ENCODE measurements at regions not wholly inside any gene's neighbourhood (a gene's known extent, or its start where the extent isn't known, plus 50 kb on each side); places are given as distances from the start of the nearest gene placed in this dataset.

- POLR2A ChIA-PET, result no interaction called here
- CTCF ChIA-PET, result interaction anchor here (0.6 kb wide), 1 partner anchor 11 kb away, joined by 3 read pairs; no protein-coding TSS in a partner anchor
- DNase-seq (ENCODE audit: low spot score) (no peak), ATAC-seq (no peak)
- H3K36me3 Mint-ChIP-seq, result no peaks in the 10 kb centered on the region
- H3K27ac Mint-ChIP-seq, result no peak overlapping the region
- peaks cover 16% of the 10 kb centered on the region for H3K4me1 Mint-ChIP-seq
- H3K4me3 Mint-ChIP-seq, result no peak overlapping the region
- H3K27me3 Mint-ChIP-seq (ENCODE audit: low read depth), result no peaks in the 10 kb centered on the region; the same call in 1 of the 2 replicates
- H3K9me3 Mint-ChIP-seq, result no peaks in the 10 kb centered on the region
- TF ChIP-seq SP1 (CRISPR knock-in tag; conservative IDR thresholded peaks at IDR 0.05), result no peak
- TF ChIP-seq FOXJ3 (CRISPR knock-in tag; IDR thresholded peaks at IDR 0.05; ENCODE audit: borderline replicate concordance), result no peak
- TF ChIP-seq KAT7 (CRISPR knock-in tag; IDR thresholded peaks at IDR 0.05; ENCODE audit: borderline replicate concordance), result no peak
- TF ChIP-seq ESRRA (CRISPR knock-in tag; IDR thresholded peaks at IDR 0.05; ENCODE audit: borderline replicate concordance), result no peak
- TF ChIP-seq JUN (CRISPR knock-in tag; IDR thresholded peaks at IDR 0.05), result no peak
- no peak for TF ChIP-seq ZNF425 (CRISPR knock-in tag; conservative IDR thresholded peaks at IDR 0.05)
- TF ChIP-seq TEAD4 (CRISPR knock-in tag; IDR thresholded peaks at IDR 0.05), result no peak
- TF ChIP-seq ZNF532 (CRISPR knock-in tag; IDR thresholded peaks at IDR 0.05; ENCODE audit: borderline replicate concordance), result no peak
- TF ChIP-seq TCF7 (CRISPR knock-in tag; IDR thresholded peaks at IDR 0.05; ENCODE audit: low read depth), result no peak
- TF ChIP-seq ERG (CRISPR knock-in tag; IDR thresholded peaks at IDR 0.05), result no peak
- no peak for TF ChIP-seq PRRX2 (CRISPR knock-in tag; IDR thresholded peaks at IDR 0.05)
- TF ChIP-seq NR3C1 (CRISPR knock-in tag; conservative IDR thresholded peaks at IDR 0.05; ENCODE audit: low read depth), result no peak
- no peak for TF ChIP-seq E2F1 (CRISPR knock-in tag; IDR thresholded peaks at IDR 0.05)
- TF ChIP-seq SMAD3 (CRISPR knock-in tag; IDR thresholded peaks at IDR 0.05; ENCODE audit: borderline replicate concordance), result no peak
- TF ChIP-seq MYBL2 (CRISPR knock-in tag; IDR thresholded peaks at IDR 0.05), result no peak
- TF ChIP-seq TEAD1 (CRISPR knock-in tag; IDR thresholded peaks at IDR 0.05), result no peak
- no peak for TF ChIP-seq OVOL2 (CRISPR knock-in tag; IDR thresholded peaks at IDR 0.05; ENCODE audit: borderline replicate concordance)
- TF ChIP-seq ZSCAN18 (CRISPR knock-in tag; IDR thresholded peaks at IDR 0.05), result no peak
- no peak for TF ChIP-seq ARID4B (CRISPR knock-in tag; IDR thresholded peaks at IDR 0.05; ENCODE audit: borderline replicate concordance)
- no peak for TF ChIP-seq ZNF219 (CRISPR knock-in tag; IDR thresholded peaks at IDR 0.05; ENCODE audit: borderline replicate concordance)
Observed at GRCh38 chr13:80118099-80118498, 222.8 kb downstream of the SPRY2 start.
